Activated T-cell treated with anti-CD3 and anti-CD28 coated beads, Interleukin-2, amount 50 U/mL, for 72 hours (primary cell): ENCODE measurements at regions not wholly inside any gene's neighbourhood (a gene's known extent, or its start where the extent isn't known, plus 50 kb on each side); places are given as distances from the start of the nearest gene placed in this dataset.

Source experiments
- ATAC-seq, 2 donors: fragments of 150-1000 bp; cut with Tn5 transposase; replicated peaks in 1 of 2; 2 replicates each; pipeline ENCODE4 v1.10.0; 2021; ENCODE audit warnings: moderate library complexity in 2 of 2, mild to moderate bottlenecking in 1 of 2
- DNase-seq, 2 donors: peaks; one replicate each; pipeline ENCODE4 v3.0.0; 2021 to 2022; ENCODE audit warnings: mixed read lengths in 1 of 2
- H3K27ac Mint-ChIP-seq: one replicate; pipeline ENCODE4 v1.8.0; 2022; ENCODE audit warnings: mild to moderate bottlenecking, moderate library complexity, mixed read lengths
- H3K27me3 Mint-ChIP-seq: one replicate; pipeline ENCODE4 v1.8.0; 2022; ENCODE audit warnings: low read depth, mixed read lengths
- H3K36me3 Mint-ChIP-seq, 2 donors: one replicate each; pipeline ENCODE4 v1.8.0; 2022; ENCODE audit warnings: mixed read lengths in 2 of 2, mild to moderate bottlenecking in 1 of 2; ENCODE audit not compliant: insufficient read depth in 2 of 2
- H3K4me1 Mint-ChIP-seq: one replicate; pipeline ENCODE4 v1.8.0; 2022; ENCODE audit warnings: low read depth, mixed read lengths
- H3K4me3 Mint-ChIP-seq, 2 donors: one replicate each; pipeline ENCODE4 v1.8.0; 2022; ENCODE audit warnings: mild to moderate bottlenecking in 2 of 2, mixed read lengths in 2 of 2, moderate library complexity in 2 of 2
- H3K9me3 Mint-ChIP-seq, 2 donors: one replicate each; pipeline ENCODE4 v1.8.0; 2022; ENCODE audit warnings: mixed read lengths in 2 of 2

DNA sequence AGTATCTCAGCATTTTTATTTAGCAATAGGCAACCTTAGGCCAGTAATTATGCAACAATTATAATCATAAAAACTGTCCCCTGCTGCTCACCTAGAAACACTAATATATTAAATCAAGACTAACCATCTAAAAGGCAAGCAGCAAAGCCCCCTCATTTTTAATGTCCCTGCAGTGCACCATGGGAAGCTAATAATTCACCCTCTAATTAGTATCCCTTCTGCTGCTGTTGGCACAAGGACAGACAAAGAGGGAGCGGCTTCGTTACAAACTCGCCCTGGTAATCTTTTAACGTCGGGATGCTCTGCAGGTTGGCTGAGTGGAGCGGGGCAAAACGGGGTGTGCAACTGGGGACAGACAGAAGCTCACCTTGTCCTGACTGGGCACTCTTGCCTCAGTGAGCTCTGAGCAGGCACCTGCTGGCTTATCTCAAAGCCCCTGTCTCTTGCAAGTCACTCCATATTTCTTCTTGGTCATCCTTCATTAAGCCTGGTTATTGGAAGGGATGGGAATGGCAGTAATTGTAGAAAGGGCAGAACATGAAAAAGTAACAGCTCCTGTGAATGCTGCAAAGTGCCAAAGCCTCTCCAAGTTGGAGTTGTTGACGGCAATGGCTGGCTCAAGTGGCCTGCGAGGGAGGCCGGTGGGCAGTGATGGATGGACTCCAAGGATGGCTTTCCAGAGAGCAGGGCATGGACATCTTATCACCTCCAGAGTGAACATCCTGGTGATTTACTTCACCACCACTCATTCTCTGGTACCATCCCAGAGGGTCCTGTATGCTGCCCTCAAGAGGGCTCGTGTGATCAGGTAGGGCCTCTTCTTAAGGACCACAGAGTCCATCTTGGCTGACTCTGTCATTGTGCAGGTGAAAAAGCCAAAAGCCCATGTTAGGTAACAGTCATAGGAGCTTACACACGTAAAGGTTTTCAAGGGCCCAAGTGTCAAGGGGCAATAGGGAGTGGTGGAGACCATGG, 219.6 kb upstream of the N4BP1 start:
- Mint-ChIP-seq H3K9me3 (peaks cover 6% of the 10 kb centered on the region in 2 donors), H3K4me3 (no peak overlapping the region), H3K27me3 (no peaks in the 10 kb centered on the region), H3K36me3 (no peaks in the 10 kb centered on the region), H3K4me1 (no peaks in the 10 kb centered on the region), H3K27ac (no peak overlapping the region)
- DNase-seq (no peak), ATAC-seq (no peak)

DNA sequence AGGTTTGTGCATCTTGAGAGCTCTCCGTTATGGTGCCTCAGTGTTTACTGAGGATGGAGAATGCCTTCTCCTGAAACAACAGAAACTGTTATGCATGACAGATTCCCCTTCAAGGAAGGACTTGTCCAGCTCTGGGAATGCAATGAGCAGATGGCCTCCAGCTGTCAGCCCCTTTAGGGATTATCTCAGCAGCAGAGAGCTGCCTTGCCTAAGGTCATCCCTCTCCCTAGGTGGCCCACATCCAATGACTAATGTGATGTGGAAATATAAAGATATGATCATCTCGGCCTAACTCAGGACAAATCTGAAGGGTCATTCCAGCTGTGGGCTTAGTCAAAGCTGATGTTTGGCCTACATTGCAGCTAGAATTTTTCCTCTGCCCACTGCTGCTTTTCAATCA, 214.3 kb upstream of the N4BP1 start:
- DNase-seq: no peak
- peaks cover 6 to 9% of the 10 kb centered on the region in 2 donors for H3K9me3 Mint-ChIP-seq
- ATAC-seq: no peak
- H3K36me3 Mint-ChIP-seq: no peaks in the 10 kb centered on the region
- H3K4me3 Mint-ChIP-seq: no peak overlapping the region
- no peak overlapping the region for H3K27ac Mint-ChIP-seq
- H3K4me1 Mint-ChIP-seq: no peaks in the 10 kb centered on the region
- no peaks in the 10 kb centered on the region for H3K27me3 Mint-ChIP-seq

- no peaks in the 10 kb centered on the region for H3K27me3 Mint-ChIP-seq
- H3K27ac Mint-ChIP-seq: no peak overlapping the region
- DNase-seq: no peak
- peaks cover 7% of the 10 kb centered on the region in 2 donors for H3K9me3 Mint-ChIP-seq
- no peak overlapping the region for H3K4me3 Mint-ChIP-seq
- no peaks in the 10 kb centered on the region for H3K36me3 Mint-ChIP-seq
- ATAC-seq: no peak
- no peaks in the 10 kb centered on the region for H3K4me1 Mint-ChIP-seq
Measured at GRCh38 chr16:48822431-48822830, 212.5 kb upstream of the N4BP1 start.

DNA sequence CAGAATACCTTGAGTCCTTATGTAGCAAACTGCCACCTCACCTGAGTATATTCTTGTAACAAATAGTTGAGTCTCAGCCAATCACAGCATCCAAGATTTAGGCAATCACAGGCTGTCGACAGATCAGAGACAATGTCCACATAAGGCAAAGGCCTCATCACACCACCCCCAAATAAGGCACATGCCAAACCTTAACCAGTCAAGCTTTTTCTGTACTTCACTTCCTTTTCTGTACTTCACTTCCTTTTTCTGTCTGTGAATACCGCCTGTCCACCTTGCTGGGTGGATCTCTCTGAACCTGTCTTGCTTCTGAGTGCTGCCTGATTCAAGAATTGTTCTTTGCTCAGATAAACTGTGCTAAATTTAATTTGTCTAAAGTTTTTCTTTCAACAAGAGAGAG, 210.4 kb upstream of the N4BP1 start:
- Mint-ChIP-seq H3K4me3 (no peak overlapping the region), H3K4me1 (no peaks in the 10 kb centered on the region), H3K36me3 (no peaks in the 10 kb centered on the region), H3K9me3 (peaks cover 3 to 6% of the 10 kb centered on the region in 2 donors), H3K27me3 (no peaks in the 10 kb centered on the region), H3K27ac (no peak overlapping the region)
- DNase-seq (no peak), ATAC-seq (no peak)

DNA sequence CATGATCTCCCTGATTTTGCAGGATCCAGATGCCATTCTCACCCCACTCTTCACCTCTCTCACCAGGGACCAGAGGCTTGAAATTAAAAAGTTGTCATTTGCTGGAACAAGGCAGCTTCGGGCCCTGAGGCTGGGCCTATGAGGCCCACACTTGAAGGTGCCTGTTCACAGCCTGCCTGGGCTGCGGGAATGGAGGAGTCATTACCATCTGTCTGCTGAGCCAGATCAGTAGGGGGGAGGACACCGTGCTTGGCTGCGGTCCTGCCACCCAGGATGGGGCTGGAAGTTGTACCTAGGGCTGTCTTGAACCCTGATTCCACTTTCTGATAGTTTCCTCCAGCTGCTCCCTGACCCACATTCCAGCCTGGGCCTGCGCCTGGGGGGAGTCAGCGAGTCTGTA, 208.3 kb upstream of the N4BP1 start:
- ATAC-seq (no peak), DNase-seq (no peak)
- Mint-ChIP-seq H3K27ac (no peak overlapping the region), H3K4me1 (no peaks in the 10 kb centered on the region), H3K9me3 (peaks cover 2 to 4% of the 10 kb centered on the region in 2 donors), H3K36me3 (no peaks in the 10 kb centered on the region), H3K27me3 (peaks cover 2% of the 10 kb centered on the region), H3K4me3 (no peak overlapping the region)

- Mint-ChIP-seq H3K36me3 (no peaks in the 10 kb centered on the region), H3K9me3 (peaks cover 2 to 4% of the 10 kb centered on the region in 2 donors), H3K4me3 (no peak overlapping the region), H3K27me3 (peaks cover 15% of the 10 kb centered on the region), H3K4me1 (no peaks in the 10 kb centered on the region), H3K27ac (no peak overlapping the region)
- DNase-seq (no peak), ATAC-seq (no peak)
Measured at GRCh38 chr16:48817032-48817431, 207.1 kb upstream of the N4BP1 start.

DNA sequence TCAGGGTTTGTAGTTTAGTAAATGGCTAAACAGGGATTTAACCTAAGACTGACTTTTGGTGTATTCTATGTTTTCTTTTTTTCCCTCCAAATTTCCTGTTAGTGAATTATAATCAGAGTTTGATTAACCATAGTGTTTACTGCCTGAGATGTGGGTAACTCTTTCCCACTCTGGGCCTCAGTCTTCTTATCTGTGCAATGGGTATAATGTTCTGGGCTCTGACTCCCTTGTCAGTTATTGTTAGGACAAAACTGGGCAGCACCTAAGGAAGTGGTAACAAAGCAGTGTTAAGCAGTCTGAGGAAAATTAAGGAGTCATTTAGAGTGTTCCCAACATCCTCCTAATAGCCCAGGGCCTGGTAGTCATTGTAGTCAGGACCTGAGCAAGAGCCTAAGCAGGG, 206.4 kb upstream of the N4BP1 start:
- Mint-ChIP-seq H3K36me3 (no peaks in the 10 kb centered on the region), H3K27me3 (peaks cover 21% of the 10 kb centered on the region), H3K4me3 (no peak overlapping the region), H3K4me1 (no peaks in the 10 kb centered on the region), H3K27ac (no peak overlapping the region), H3K9me3 (peaks cover 2 to 3% of the 10 kb centered on the region in 2 donors)
- no peak for ATAC-seq
- DNase-seq: no peak

DNA sequence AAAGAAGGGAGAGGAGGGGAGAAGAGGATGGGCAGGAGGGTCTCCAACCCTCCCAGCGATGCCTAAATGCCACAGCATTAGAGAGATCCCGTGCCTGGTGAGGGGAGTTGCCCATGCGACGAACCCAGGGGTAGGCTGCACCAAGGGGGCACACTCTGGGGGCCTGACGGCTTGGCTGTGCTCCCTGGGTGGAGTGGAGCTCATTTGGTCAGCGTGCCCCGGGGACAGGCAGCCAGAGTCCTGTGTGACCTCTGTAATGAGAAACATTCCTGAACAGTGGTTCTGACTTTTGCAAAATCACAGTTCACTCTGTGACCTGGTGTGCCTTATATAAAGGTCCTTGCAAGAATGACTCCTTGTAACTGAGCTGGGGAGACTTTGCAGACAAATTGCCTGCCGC, 205.0 kb upstream of the N4BP1 start:
- DNase-seq: no peak
- no peaks in the 10 kb centered on the region for H3K4me1 Mint-ChIP-seq
- peaks cover 1 to 2% of the 10 kb centered on the region in 2 donors for H3K9me3 Mint-ChIP-seq
- H3K27ac Mint-ChIP-seq: no peak overlapping the region
- no peaks in the 10 kb centered on the region for H3K36me3 Mint-ChIP-seq
- no peak overlapping the region for H3K4me3 Mint-ChIP-seq
- peaks cover 28% of the 10 kb centered on the region for H3K27me3 Mint-ChIP-seq
- ATAC-seq: no peak

GRCh38 chr16:48813485-48813884, 203.5 kb upstream of the N4BP1 start:
- ATAC-seq: no peak
- H3K36me3 Mint-ChIP-seq: no peaks in the 10 kb centered on the region
- peaks cover 33% of the 10 kb centered on the region for H3K27me3 Mint-ChIP-seq
- DNase-seq: no peak
- no peaks in the 10 kb centered on the region for H3K4me1 Mint-ChIP-seq
- H3K4me3 Mint-ChIP-seq: no peak overlapping the region
- H3K27ac Mint-ChIP-seq: no peak overlapping the region
- H3K9me3 Mint-ChIP-seq: peaks cover 0 to 1% of the 10 kb centered on the region in 2 donors

GRCh38 chr16:48812856-48813255, 202.9 kb upstream of the N4BP1 start:
- Mint-ChIP-seq H3K27ac (no peak overlapping the region), H3K36me3 (no peaks in the 10 kb centered on the region), H3K9me3 (peaks cover 0 to 1% of the 10 kb centered on the region in 2 donors), H3K4me1 (no peaks in the 10 kb centered on the region), H3K27me3 (peaks cover 33% of the 10 kb centered on the region), H3K4me3 (no peak overlapping the region)
- DNase-seq (no peak), ATAC-seq (no peak)

GRCh38 chr16:48811478-48811877, 201.5 kb upstream of the N4BP1 start:
- H3K4me1 Mint-ChIP-seq: no peaks in the 10 kb centered on the region
- peaks cover 2 to 3% of the 10 kb centered on the region in 2 donors for H3K9me3 Mint-ChIP-seq
- no peak for ATAC-seq
- no peak for DNase-seq
- no peak overlapping the region for H3K27ac Mint-ChIP-seq
- H3K36me3 Mint-ChIP-seq: no peaks in the 10 kb centered on the region
- peaks cover 33% of the 10 kb centered on the region for H3K27me3 Mint-ChIP-seq
- H3K4me3 Mint-ChIP-seq: no peak overlapping the region

DNA sequence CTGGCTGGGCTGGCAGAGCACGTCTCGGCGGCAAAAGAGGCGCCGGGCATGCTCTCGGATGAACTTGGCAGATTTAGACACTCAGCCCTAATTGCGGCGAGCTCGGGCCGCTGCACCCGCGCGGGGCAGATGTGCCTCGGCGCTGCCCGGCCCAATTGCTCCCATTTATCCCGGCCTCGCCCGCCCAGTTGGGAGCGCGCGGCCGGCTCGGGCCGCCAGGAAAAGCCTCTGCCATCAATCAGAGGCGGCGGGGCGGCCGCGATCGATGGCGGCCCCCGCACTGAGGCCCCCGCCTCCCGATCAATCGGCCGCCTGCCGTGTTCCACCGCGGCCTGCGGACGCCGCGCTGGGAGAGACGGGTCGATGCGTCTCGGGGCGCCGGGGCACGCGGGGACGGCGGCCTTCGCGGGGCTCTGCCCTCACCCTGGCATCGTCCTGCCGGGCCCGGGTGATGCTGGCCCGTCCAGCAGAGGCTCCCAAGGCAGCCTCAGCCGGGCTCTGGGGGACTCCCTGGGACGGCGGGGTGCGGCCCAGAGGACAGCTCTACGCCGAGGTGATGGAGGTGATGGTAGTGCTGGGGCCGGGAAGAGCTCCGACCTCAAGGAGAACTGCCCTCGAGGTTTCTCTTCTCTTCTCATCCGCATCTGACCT, 200.9 kb upstream of the N4BP1 start:
- ATAC-seq: no peak
- Mint-ChIP-seq H3K4me1 (no peaks in the 10 kb centered on the region), H3K9me3 (peaks cover 2 to 3% of the 10 kb centered on the region in 2 donors), H3K27ac (no peak overlapping the region), H3K4me3 (no peak overlapping the region), H3K27me3 (peaks cover 33% of the 10 kb centered on the region), H3K36me3 (no peaks in the 10 kb centered on the region)
- DNase-seq: no peak

DNA sequence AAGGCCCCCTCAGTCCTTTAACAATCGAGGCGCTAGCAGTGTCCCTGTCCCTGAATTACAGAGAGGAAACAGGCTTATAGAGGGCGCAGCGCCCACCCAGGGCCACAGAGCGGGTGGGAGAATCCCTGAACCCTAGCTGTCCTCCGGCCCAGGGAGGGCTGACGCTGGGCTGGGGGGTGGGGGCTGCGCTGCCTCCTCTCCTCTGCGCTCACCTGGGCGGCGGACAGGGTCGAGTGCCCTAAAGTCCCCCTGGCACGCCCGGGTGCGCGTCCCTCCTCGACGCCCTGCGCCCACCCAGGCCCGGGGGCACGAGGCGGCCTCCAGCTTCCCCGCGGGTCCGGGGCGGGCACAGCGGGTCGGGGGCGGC, 200.4 kb upstream of the N4BP1 start:
- ATAC-seq: no peak
- H3K27me3 Mint-ChIP-seq: peaks cover 33% of the 10 kb centered on the region
- H3K36me3 Mint-ChIP-seq: no peaks in the 10 kb centered on the region
- H3K27ac Mint-ChIP-seq: no peak overlapping the region
- no peak overlapping the region for H3K4me3 Mint-ChIP-seq
- peaks cover 2 to 4% of the 10 kb centered on the region in 2 donors for H3K9me3 Mint-ChIP-seq
- no peaks in the 10 kb centered on the region for H3K4me1 Mint-ChIP-seq
- DNase-seq: no peak
